GM03348 (cell line): ENCODE measurements at regions not wholly inside any gene's neighbourhood (a gene's known extent, or its start where the extent isn't known, plus 50 kb on each side); places are given as distances from the start of the nearest gene placed in this dataset.
"Not testable (repeated sequence)": the region's sequence is repeated elsewhere in the genome, so short reads cannot be mapped to it uniquely, and the experiment has no call there.

Experiments used
- DNase-seq: peaks from one replicate; pipeline ENCODE4 v3.0.0; 2012; ENCODE audit warnings: low spot score

GRCh38 chr2:150702791-150703190 lies 215.3 kb upstream of the RND3 start:
- DNase-seq: no peak

GRCh38 chr2:150700666-150701580 lies 213.5 kb upstream of the RND3 start:
- DNase-seq: no peak

GRCh38 chr2:150699218-150699617 lies 211.8 kb upstream of the RND3 start:
- no peak for DNase-seq

- peak; percentile 64 for DNase-seq
Observed at GRCh38 chr2:150698016-150698661, 210.7 kb upstream of the RND3 start.

- DNase-seq: no peak
Observed at GRCh38 chr2:150697596-150697995, 210.1 kb upstream of the RND3 start.

GRCh38 chr2:150695451-150696135 lies 208.1 kb upstream of the RND3 start:
- no peak for DNase-seq

GRCh38 chr2:150693556-150693955 lies 206.1 kb upstream of the RND3 start:
- no peak for DNase-seq

GRCh38 chr2:150690870-150691269 lies 203.4 kb upstream of the RND3 start:
- no peak for DNase-seq

GRCh38 chr2:150690261-150690660 lies 202.8 kb upstream of the RND3 start:
- no peak for DNase-seq

GRCh38 chr2:150689590-150689989 lies 202.1 kb upstream of the RND3 start:
- DNase-seq: peak; percentile 30

GRCh38 chr2:150688016-150688415 lies 200.5 kb upstream of the RND3 start:
- no peak for DNase-seq

GRCh38 chr2:150686391-150686790 lies 198.9 kb upstream of the RND3 start:
- DNase-seq: no peak

- DNase-seq: peak; percentile 54
Observed at GRCh38 chr2:150681120-150681804, 193.8 kb upstream of the RND3 start.

GRCh38 chr2:150679456-150680120 lies 192.1 kb upstream of the RND3 start:
- DNase-seq: peak; percentile 12

- DNase-seq: no peak
Observed at GRCh38 chr2:150677551-150677950, 190.1 kb upstream of the RND3 start.

GRCh38 chr2:150676747-150677383 lies 189.4 kb upstream of the RND3 start:
- DNase-seq: no peak

- DNase-seq: no peak
Observed at GRCh38 chr2:150675807-150676206, 188.3 kb upstream of the RND3 start.

GRCh38 chr2:150674283-150674682 lies 186.8 kb upstream of the RND3 start:
- DNase-seq: peak; percentile 13

- DNase-seq: no peak
Observed at GRCh38 chr2:150672311-150672710, 184.8 kb upstream of the RND3 start.

- DNase-seq: no peak
Observed at GRCh38 chr2:150669492-150669891, 182.0 kb upstream of the RND3 start.

GRCh38 chr2:150667039-150667438 lies 179.6 kb upstream of the RND3 start:
- DNase-seq: not testable (repeated sequence)
